WTC11 (cell line): ENCODE measurements at regions not wholly inside any gene's neighbourhood (a gene's known extent, or its start where the extent isn't known, plus 50 kb on each side); places are given as distances from the start of the nearest gene placed in this dataset.

ENCODE experiments used
- ATAC-seq: fragments of 200-7000 bp; cut with Tn5 transposase; 2 replicates; pipeline ENCODE4 v1.10.0; 2021; ENCODE audit warnings: mild to moderate bottlenecking, moderate library complexity
- CTCF ChIA-PET: fragments of 300-600 bp; sonication (Branson Sonifier 250); formaldehyde crosslinking; loops from one replicate; lab custom pipeline; 2021; ENCODE audit warnings: antibody characterized with exemption; lab: Charles Lee
- POLR2A ChIA-PET: fragments of 350-600 bp; sonication (Branson Sonifier 250); formaldehyde crosslinking; loops from one replicate; lab custom pipeline; 2021; ENCODE audit warnings: antibody characterized with exemption; lab: Charles Lee
- DNase-seq: peaks from one replicate; pipeline ENCODE4 v3.0.0; 2021; ENCODE audit warnings: low spot score
- H3K27ac Mint-ChIP-seq: 2 replicates; pipeline ENCODE4 v1.8.0; 2021; ENCODE audit warnings: mixed read lengths
- H3K27me3 Mint-ChIP-seq: 2 replicates; pipeline ENCODE4 v1.8.0; 2021; ENCODE audit warnings: low read depth, mild to moderate bottlenecking, moderate library complexity, mixed read lengths
- H3K36me3 Mint-ChIP-seq: 2 replicates; pipeline ENCODE4 v1.8.0; 2021; ENCODE audit warnings: mixed read lengths
- H3K4me1 Mint-ChIP-seq: 2 replicates; pipeline ENCODE4 v1.8.0; 2022; ENCODE audit warnings: mixed read lengths
- H3K4me3 Mint-ChIP-seq: 2 replicates; pipeline ENCODE4 v1.8.0; 2021; ENCODE audit warnings: mild to moderate bottlenecking, moderate library complexity, mixed read lengths
- H3K9me3 Mint-ChIP-seq: 2 replicates; pipeline ENCODE4 v1.8.0; 2021; ENCODE audit warnings: mixed read lengths
- AFF4 ChIP-seq: sonication (generic); formaldehyde crosslinking; IDR thresholded peaks from 2 replicates; pipeline ENCODE4 v1.8.1; 2023; ENCODE audit warnings: mild to moderate bottlenecking, missing genetic modification reagents, borderline replicate concordance
- ARID4B ChIP-seq: sonication (generic); formaldehyde crosslinking; IDR thresholded peaks from 2 replicates; pipeline ENCODE4 v1.8.0; 2023; ENCODE audit warnings: missing genetic modification reagents, mild to moderate bottlenecking, borderline replicate concordance
- ATF2 ChIP-seq: sonication (generic); formaldehyde crosslinking; IDR thresholded peaks from 2 replicates; pipeline ENCODE4 v1.8.1; 2022; ENCODE audit warnings: low read depth, missing genetic modification reagents, borderline replicate concordance
- ATF6 ChIP-seq: sonication (generic); formaldehyde crosslinking; IDR thresholded peaks from 2 replicates; pipeline ENCODE4 v1.8.1; 2023; ENCODE audit warnings: mild to moderate bottlenecking, missing genetic modification reagents
- ELF4 ChIP-seq: sonication (generic); formaldehyde crosslinking; IDR thresholded peaks from 2 replicates; pipeline ENCODE4 v1.8.1; 2022; ENCODE audit warnings: low read depth, mild to moderate bottlenecking, moderate library complexity, missing genetic modification reagents
- IRF1 ChIP-seq: sonication (generic); formaldehyde crosslinking; IDR thresholded peaks from 2 replicates; pipeline ENCODE4 v1.8.0; 2023; ENCODE audit warnings: missing genetic modification reagents
- MAX ChIP-seq: sonication (generic); formaldehyde crosslinking; IDR thresholded peaks from 2 replicates; pipeline ENCODE4 v1.8.0; 2022; ENCODE audit warnings: mild to moderate bottlenecking, missing genetic modification reagents
- NFE2L1 ChIP-seq: sonication (generic); formaldehyde crosslinking; IDR thresholded peaks from 2 replicates; pipeline ENCODE4 v1.8.1; 2023; ENCODE audit warnings: missing genetic modification reagents
- NFYB ChIP-seq: sonication (generic); formaldehyde crosslinking; conservative IDR thresholded peaks from 2 replicates; pipeline ENCODE4 v1.8.0; 2022; ENCODE audit warnings: low read depth, missing genetic modification reagents
- NR2C2 ChIP-seq: sonication (generic); formaldehyde crosslinking; IDR thresholded peaks from 2 replicates; pipeline ENCODE4 v1.8.0; 2022; ENCODE audit warnings: mild to moderate bottlenecking, missing genetic modification reagents
- STAT6 ChIP-seq: sonication (generic); formaldehyde crosslinking; conservative IDR thresholded peaks from 2 replicates; pipeline ENCODE4 v1.8.1; 2023; ENCODE audit warnings: mild to moderate bottlenecking, low read depth, missing genetic modification reagents, moderate library complexity
- TEAD4 ChIP-seq: sonication (generic); formaldehyde crosslinking; IDR thresholded peaks from 2 replicates; pipeline ENCODE4 v1.8.0; 2022; ENCODE audit warnings: mild to moderate bottlenecking, missing genetic modification reagents
- USF2 ChIP-seq: sonication (generic); formaldehyde crosslinking; IDR thresholded peaks from 2 replicates; pipeline ENCODE4 v1.8.1; 2023; ENCODE audit warnings: mild to moderate bottlenecking, missing genetic modification reagents, moderate library complexity
- ZNF121 ChIP-seq: sonication (generic); formaldehyde crosslinking; IDR thresholded peaks from 2 replicates; pipeline ENCODE4 v1.8.0; 2023; ENCODE audit warnings: missing genetic modification reagents
- ZNF219 ChIP-seq: sonication (generic); formaldehyde crosslinking; IDR thresholded peaks from 2 replicates; pipeline ENCODE4 v1.8.0; 2023; ENCODE audit warnings: missing genetic modification reagents, mild to moderate bottlenecking, borderline replicate concordance
- ZNF416 ChIP-seq: fragments of 250-450 bp; sonication (Bioruptor Pico); IDR thresholded peaks from 2 replicates; pipeline ENCODE4 v1.9.0; 2021; ENCODE audit warnings: mild to moderate bottlenecking, inconsistent platforms
- ZNF425 ChIP-seq: fragments of 250-450 bp; sonication (Bioruptor Pico); conservative IDR thresholded peaks from 2 replicates; pipeline ENCODE4 v1.9.0; 2021; ENCODE audit warnings: mild to moderate bottlenecking

- TF ChIP-seq ARID4B (CRISPR knock-in tag) (no peak), ZNF425 (no peak)
These were observed 235.2 kb upstream of the ZWINT start (continued) for GRCh38 chr10:56596257-56596656.

- H3K36me3 Mint-ChIP-seq = peaks cover 3% of the 10 kb centered on the region
- no peak for TF ChIP-seq AFF4 (CRISPR knock-in tag)
- TF ChIP-seq ZNF121 (CRISPR knock-in tag) = no peak
- TF ChIP-seq TEAD4 (CRISPR knock-in tag) = no peak
- TF ChIP-seq MAX (CRISPR knock-in tag) = no peak
- no peak for TF ChIP-seq ATF2 (CRISPR knock-in tag)
- no peak for TF ChIP-seq USF2
- TF ChIP-seq NR2C2 = no peak
- no peak for TF ChIP-seq ZNF219 (CRISPR knock-in tag)
- TF ChIP-seq ELF4 = no peak
- TF ChIP-seq ATF6 (CRISPR knock-in tag) = no peak
- TF ChIP-seq NFE2L1 = no peak
- no peak for TF ChIP-seq IRF1 (CRISPR knock-in tag)
- TF ChIP-seq STAT6 (CRISPR knock-in tag) = no peak
- TF ChIP-seq NFYB = no peak
- TF ChIP-seq ZNF416 (CRISPR knock-in tag) = no peak
- H3K27me3 Mint-ChIP-seq = no peaks in the 10 kb centered on the region
- ATAC-seq = no peak
- H3K9me3 Mint-ChIP-seq = peaks cover 8% of the 10 kb centered on the region
- H3K4me1 Mint-ChIP-seq = peaks cover 7% of the 10 kb centered on the region; the same call in 1 of the 2 replicates
- POLR2A ChIA-PET = no interaction called here
- no peak for DNase-seq
- CTCF ChIA-PET = no interaction called here
- no peak overlapping the region for H3K4me3 Mint-ChIP-seq
- H3K27ac Mint-ChIP-seq = no peak overlapping the region
These were observed 232.1 kb upstream of the ZWINT start for GRCh38 chr10:56593120-56593519.
